GM12878 (cell line): ENCODE measurements at regions not wholly inside any gene's neighbourhood (a gene's known extent, or its start where the extent isn't known, plus 50 kb on each side); places are given as distances from the start of the nearest gene placed in this dataset.

ENCODE experiments used
- ATAC-seq: fragments of 200-7000 bp; cut with Tn5 transposase; 3 replicates; pipeline ENCODE4 v1.9.1; 2020; ENCODE audit warnings: mild to moderate bottlenecking, moderate library complexity
- BruUV-seq: library from RNA; stranded (reverse); fragments of 400-500 nt; replicated peaks from 2 replicates; lab custom pipeline; 2021; lab: Mats Ljungman, UMichigan
- CTCF ChIA-PET: fragments of 300-600 bp; sonication (Branson Sonifier 250); formaldehyde crosslinking; extraction: SDS; loops from one replicate; lab custom pipeline; 2021; ENCODE audit warnings: inconsistent platforms; lab: Yijun Ruan, JAX
- POLR2A ChIA-PET: fragments of 350-600 bp; formaldehyde crosslinking; extraction: SDS; loops from one replicate; lab custom pipeline; 2021; ENCODE audit warnings: inconsistent platforms; lab: Charles Lee
- RAD21 ChIA-PET: fragments of 300-600 bp; sonication (Branson Sonifier 250); formaldehyde crosslinking; loops from one replicate; lab custom pipeline; 2023; ENCODE audit warnings: antibody characterized with exemption; ENCODE audit not compliant: unreplicated experiment; lab: Charles Lee
- SMC1A ChIA-PET: fragments of 300-600 bp; sonication (Branson Sonifier 250); formaldehyde crosslinking; loops from one replicate; lab custom pipeline; 2023; ENCODE audit not compliant: unreplicated experiment, uncharacterized antibody; lab: Charles Lee
- DNase-seq: peaks from one replicate; pipeline ENCODE4 v3.0.0-alpha.2; 2011; ENCODE audit warnings: low read depth, low spot score
- FAIRE-seq: peaks from 3 replicates; lab custom pipeline; 2011; peaks lifted over from hg19 to GRCh38; lab: Jason Lieb, UNC
- H2AFZ ChIP-seq: 2 replicates; pipeline ENCODE4 v1.6.0; 2011; ENCODE audit warnings: low read depth, low read length, control low read depth; ENCODE audit not compliant: control insufficient read depth
- H3K27ac ChIP-seq: 2 replicates; pipeline ENCODE4 v1.5.1; 2011; ENCODE audit warnings: control low read depth; ENCODE audit not compliant: control insufficient read depth, insufficient read depth
- H3K27me3 ChIP-seq, 2 experiments: replicated peaks in 1 of 2; 2 replicates each; pipeline versions ENCODE4 v1.6.0 to v1.6.1; 2011; ENCODE audit warnings: low read length in 1 of 2; ENCODE audit not compliant: control insufficient read depth in 2 of 2, insufficient read depth in 2 of 2
- H3K36me3 ChIP-seq, 2 experiments: 2 replicates each; pipeline ENCODE4 v1.5.1; 2011; ENCODE audit warnings: low read length in 1 of 2; ENCODE audit not compliant: control insufficient read depth in 2 of 2, insufficient read depth in 2 of 2
- H3K4me1 ChIP-seq: 2 replicates; pipeline ENCODE4 v1.6.1; 2011; ENCODE audit warnings: mild to moderate bottlenecking, low read length, moderate library complexity, mixed read lengths; ENCODE audit not compliant: control insufficient read depth, insufficient read depth
- H3K4me2 ChIP-seq: 2 replicates; pipeline ENCODE4 v1.6.0; 2011; ENCODE audit warnings: control low read depth; ENCODE audit not compliant: control insufficient read depth, insufficient read depth
- H3K4me3 ChIP-seq: fragments of 200-600 bp; sonication (generic); 2 replicates; pipeline ENCODE4 v1.5.1; 2016
- H3K79me2 ChIP-seq: 2 replicates; pipeline ENCODE4 v1.6.0; 2011; ENCODE audit warnings: low read length; ENCODE audit not compliant: control insufficient read depth, insufficient read depth
- H3K9ac ChIP-seq: 2 replicates; pipeline ENCODE4 v1.8.0; 2011; ENCODE audit warnings: low read length, control low read depth, mixed read lengths; ENCODE audit not compliant: control insufficient read depth, insufficient read depth
- H3K9me3 ChIP-seq: replicated peaks from 3 replicates; pipeline ENCODE4 v1.5.1; 2011; ENCODE audit warnings: mild to moderate bottlenecking, low read length; ENCODE audit not compliant: control insufficient read depth, insufficient read depth
- H4K20me1 ChIP-seq: 2 replicates; pipeline ENCODE4 v1.6.0; 2011; ENCODE audit not compliant: control insufficient read depth, insufficient read depth
- E2F8 ChIP-seq: fragments of 450-650 bp; IDR thresholded peaks from 2 replicates; pipeline ENCODE4 v1.6.1; 2018; ENCODE audit warnings: mild to moderate bottlenecking, low read depth, moderate library complexity; ENCODE audit not compliant: partially characterized antibody
- FOXK2 ChIP-seq: fragments of 450-650 bp; IDR thresholded peaks from 2 replicates; pipeline ENCODE4 v1.6.1; 2017; ENCODE audit warnings: mild to moderate bottlenecking, moderate library complexity
- MXI1 ChIP-seq: fragments of 150-350 bp; IDR thresholded peaks from 2 replicates; pipeline ENCODE4 v1.6.1; 2011; ENCODE audit warnings: low read depth, mild to moderate bottlenecking, inconsistent platforms, low read length, improper control_type of control experiment
- SUPT20H ChIP-seq: IDR thresholded peaks from 2 replicates; pipeline ENCODE4 v1.6.1; 2011; ENCODE audit warnings: low read depth, mild to moderate bottlenecking, low read length, moderate library complexity, borderline replicate concordance; ENCODE audit not compliant: control insufficient read depth
- WGBS: methylation state at CpG from one replicate; pipeline ENCODE4 v1.1.6; 2016; ENCODE audit warnings: low lambda C conversion rate; ENCODE audit not compliant: insufficient replicate concordance, insufficient coverage; ENCODE audit errors: missing lambda C conversion rate; 5-methylcytosine and 5-hydroxymethylcytosine counted together
- in situ Hi-C: fragments of 300-500 bp; cut with MboI; formaldehyde crosslinking; loops from 9 replicates; pipeline ENCODE4 v1.14.3; 2018; ENCODE audit warnings: mixed read lengths
- intact Hi-C: fragments of 100-400 bp; cut with micrococcal nuclease; formaldehyde crosslinking; loops from one replicate; pipeline ENCODE4 v1.14.2; 2022; ENCODE audit not compliant: unreplicated experiment
- TF ChIP-seq, protein P1 (sequence below): fragments of 450-650 bp; IDR thresholded peaks from 2 replicates; pipeline ENCODE4 v1.6.1; 2017; ENCODE audit warnings: low read depth, mild to moderate bottlenecking, moderate library complexity
- TF ChIP-seq, protein P2 (sequence below): fragments of 450-650 bp; formaldehyde crosslinking; IDR thresholded peaks from 2 replicates; pipeline ENCODE4 v1.5.0; 2022; ENCODE audit warnings: mild to moderate bottlenecking, missing genetic modification characterization

DNA sequence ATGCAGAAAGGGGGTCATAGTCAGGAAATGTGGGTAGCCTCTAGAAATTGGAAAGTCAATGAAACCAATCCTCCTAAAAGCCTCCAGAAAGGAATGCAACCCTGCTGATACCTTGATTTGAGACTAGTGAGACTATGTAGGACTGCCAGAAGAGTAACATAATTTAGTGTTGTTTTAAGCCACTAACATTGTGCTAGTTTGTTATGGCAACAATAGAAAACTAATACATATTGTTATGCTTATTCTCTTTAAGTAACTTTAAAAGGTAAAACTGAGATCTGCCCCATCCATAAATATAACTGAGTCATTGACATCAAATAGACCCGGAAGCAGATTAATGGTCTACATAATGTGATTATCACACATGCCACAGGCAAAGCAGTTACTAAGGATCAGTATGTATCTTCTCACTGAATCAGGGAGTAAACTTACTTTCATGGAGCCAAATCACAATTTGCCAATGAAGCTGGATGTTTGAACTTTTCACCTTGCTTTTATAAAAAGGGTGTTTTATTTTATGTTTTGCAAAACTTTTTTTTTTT, 146.4 kb upstream of the TMEM106B start:
- no peaks in the 10 kb centered on the region for H4K20me1 ChIP-seq
- H3K4me3 ChIP-seq, result no peak overlapping the region
- H3K27ac ChIP-seq, result no peak overlapping the region
- intact Hi-C loops (no loop called here), in situ Hi-C loops (loop anchor here (5.0 to 25.0 kb wide), 2 partner anchors 258 to 423 kb away; no protein-coding TSS in a partner anchor)
- no peaks in the 10 kb centered on the region for H3K9me3 ChIP-seq
- no peak overlapping the region for H2AFZ ChIP-seq
- TF ChIP-seq, protein P1, sequence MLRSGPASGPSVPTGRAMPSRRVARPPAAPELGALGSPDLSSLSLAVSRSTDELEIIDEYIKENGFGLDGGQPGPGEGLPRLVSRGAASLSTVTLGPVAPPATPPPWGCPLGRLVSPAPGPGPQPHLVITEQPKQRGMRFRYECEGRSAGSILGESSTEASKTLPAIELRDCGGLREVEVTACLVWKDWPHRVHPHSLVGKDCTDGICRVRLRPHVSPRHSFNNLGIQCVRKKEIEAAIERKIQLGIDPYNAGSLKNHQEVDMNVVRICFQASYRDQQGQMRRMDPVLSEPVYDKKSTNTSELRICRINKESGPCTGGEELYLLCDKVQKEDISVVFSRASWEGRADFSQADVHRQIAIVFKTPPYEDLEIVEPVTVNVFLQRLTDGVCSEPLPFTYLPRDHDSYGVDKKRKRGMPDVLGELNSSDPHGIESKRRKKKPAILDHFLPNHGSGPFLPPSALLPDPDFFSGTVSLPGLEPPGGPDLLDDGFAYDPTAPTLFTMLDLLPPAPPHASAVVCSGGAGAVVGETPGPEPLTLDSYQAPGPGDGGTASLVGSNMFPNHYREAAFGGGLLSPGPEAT, result no peak
- TF ChIP-seq SUPT20H (no peak), MXI1 (no peak), E2F8 (no peak), FOXK2 (no peak)
- TF ChIP-seq, protein P2, sequence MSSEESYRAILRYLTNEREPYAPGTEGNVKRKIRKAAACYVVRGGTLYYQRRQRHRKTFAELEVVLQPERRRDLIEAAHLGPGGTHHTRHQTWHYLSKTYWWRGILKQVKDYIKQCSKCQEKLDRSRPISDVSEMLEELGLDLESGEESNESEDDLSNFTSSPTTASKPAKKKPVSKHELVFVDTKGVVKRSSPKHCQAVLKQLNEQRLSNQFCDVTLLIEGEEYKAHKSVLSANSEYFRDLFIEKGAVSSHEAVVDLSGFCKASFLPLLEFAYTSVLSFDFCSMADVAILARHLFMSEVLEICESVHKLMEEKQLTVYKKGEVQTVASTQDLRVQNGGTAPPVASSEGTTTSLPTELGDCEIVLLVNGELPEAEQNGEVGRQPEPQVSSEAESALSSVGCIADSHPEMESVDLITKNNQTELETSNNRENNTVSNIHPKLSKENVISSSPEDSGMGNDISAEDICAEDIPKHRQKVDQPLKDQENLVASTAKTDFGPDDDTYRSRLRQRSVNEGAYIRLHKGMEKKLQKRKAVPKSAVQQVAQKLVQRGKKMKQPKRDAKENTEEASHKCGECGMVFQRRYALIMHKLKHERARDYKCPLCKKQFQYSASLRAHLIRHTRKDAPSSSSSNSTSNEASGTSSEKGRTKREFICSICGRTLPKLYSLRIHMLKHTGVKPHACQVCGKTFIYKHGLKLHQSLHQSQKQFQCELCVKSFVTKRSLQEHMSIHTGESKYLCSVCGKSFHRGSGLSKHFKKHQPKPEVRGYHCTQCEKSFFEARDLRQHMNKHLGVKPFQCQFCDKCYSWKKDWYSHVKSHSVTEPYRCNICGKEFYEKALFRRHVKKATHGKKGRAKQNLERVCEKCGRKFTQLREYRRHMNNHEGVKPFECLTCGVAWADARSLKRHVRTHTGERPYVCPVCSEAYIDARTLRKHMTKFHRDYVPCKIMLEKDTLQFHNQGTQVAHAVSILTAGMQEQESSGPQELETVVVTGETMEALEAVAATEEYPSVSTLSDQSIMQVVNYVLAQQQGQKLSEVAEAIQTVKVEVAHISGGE (CRISPR knock-in tag), result no peak
- ChIA-PET SMC1A (interaction anchor here (0.7 to 2.6 kb wide), 6 partner anchors 9 to 737 kb away, joined by 3 to 8 read pairs (median 5); no protein-coding TSS in a partner anchor), RAD21 (interaction anchor here (1.6 kb wide), 1 partner anchor 258 kb away, joined by 9 read pairs; no protein-coding TSS in a partner anchor), POLR2A (no interaction called here), CTCF (interaction anchor here (0.7 to 1.4 kb wide), 6 partner anchors 227 to 1009 kb away, joined by 3 to 11 read pairs (median 3); no protein-coding TSS in a partner anchor)
- 50% methylated on average over 1 of the region's 1 CpG for WGBS
- no peaks in the 10 kb centered on the region for H3K36me3 ChIP-seq
- no peak for ATAC-seq
- BruUV-seq, result no TSS peak
- no peak overlapping the region for H3K9ac ChIP-seq
- no peak for FAIRE-seq
- H3K27me3 ChIP-seq, result no peaks in the 10 kb centered on the region
- DNase-seq, result no peak
- H3K4me1 ChIP-seq, result no peaks in the 10 kb centered on the region
- no peaks in the 10 kb centered on the region for H3K79me2 ChIP-seq
- no peak overlapping the region for H3K4me2 ChIP-seq
